ENCODE measurements at regions not wholly inside any gene's neighbourhood (a gene's known extent, or its start where the extent isn't known, plus 50 kb on each side); places are given as distances from the start of the nearest gene placed in this dataset.

- no peak overlapping the region for H3K4me3 ChIP-seq (ENCODE audit: low read depth, low read length, poor library complexity, severe bottlenecking)
Observed at GRCh38 chr10:31677195-31678138, 251.2 kb downstream of the ARHGAP12 start.

GRCh38 chr10:31675726-31676125, 252.9 kb downstream of the ARHGAP12 start:
- Histone ChIP-seq H3K27me3 (ENCODE audit: insufficient read depth, low read length) (no peaks in the 10 kb centered on the region), H3K27ac (ENCODE audit: low read depth, low read length, poor library complexity, severe bottlenecking) (no peak overlapping the region), H3K9me3 (ENCODE audit: low read length) (peaks cover 3% of the 10 kb centered on the region; the same call in 1 of the 2 replicates), H3K4me3 (ENCODE audit: low read depth, low read length, poor library complexity, severe bottlenecking) (no peak overlapping the region), H2AFZ (ENCODE audit: low read length) (no peak overlapping the region), H3K9ac (ENCODE audit: low read length) (no peak overlapping the region), H3K9me2 (ENCODE audit: low read depth, low read length) (no peaks in the 10 kb centered on the region), H3K4me1 (ENCODE audit: insufficient read depth, low read length, severe bottlenecking) (no peaks in the 10 kb centered on the region), H3K36me3 (ENCODE audit: insufficient read depth, low read length) (no peaks in the 10 kb centered on the region), H3K4me2 (ENCODE audit: low read length) (no peak overlapping the region), H3F3A (ENCODE audit: insufficient read depth, low read length) (no peaks in the 10 kb centered on the region), H3K79me2 (ENCODE audit: insufficient read depth, low read length) (no peaks in the 10 kb centered on the region), H4K20me1 (ENCODE audit: insufficient read depth, low read length) (no peaks in the 10 kb centered on the region)
- TF ChIP-seq EZH2 (IDR thresholded peaks at IDR 0.05; ENCODE audit: borderline replicate concordance, low read length), result no peak
- no peak for TF ChIP-seq CTCF (IDR thresholded peaks at IDR 0.05; ENCODE audit: low read length)

More at GRCh38 chr10:31677195-31678138, 251.2 kb downstream of the ARHGAP12 start:
- Histone ChIP-seq H3K9ac (ENCODE audit: low read length) (no peak overlapping the region), H3K27ac (ENCODE audit: low read depth, low read length, poor library complexity, severe bottlenecking) (no peak overlapping the region), H3K9me2 (ENCODE audit: low read depth, low read length) (no peaks in the 10 kb centered on the region), H2AFZ (ENCODE audit: low read length) (no peak overlapping the region), H3K27me3 (ENCODE audit: insufficient read depth, low read length) (no peaks in the 10 kb centered on the region), H3K4me1 (ENCODE audit: insufficient read depth, low read length, severe bottlenecking) (no peaks in the 10 kb centered on the region), H3K4me2 (ENCODE audit: low read length) (no peak overlapping the region), H3K79me2 (ENCODE audit: insufficient read depth, low read length) (no peaks in the 10 kb centered on the region), H3K9me3 (ENCODE audit: low read length) (peaks cover 3% of the 10 kb centered on the region; the same call in 1 of the 2 replicates), H3F3A (ENCODE audit: insufficient read depth, low read length) (no peaks in the 10 kb centered on the region), H4K20me1 (ENCODE audit: insufficient read depth, low read length) (no peaks in the 10 kb centered on the region), H3K36me3 (ENCODE audit: insufficient read depth, low read length) (no peaks in the 10 kb centered on the region)
- no peak for TF ChIP-seq EZH2 (IDR thresholded peaks at IDR 0.05; ENCODE audit: borderline replicate concordance, low read length)
- no peak for TF ChIP-seq CTCF (IDR thresholded peaks at IDR 0.05; ENCODE audit: low read length)

GRCh38 chr10:31669357-31669756, 259.3 kb downstream of the ARHGAP12 start:
- H3K27me3 ChIP-seq (ENCODE audit: insufficient read depth, low read length), result no peaks in the 10 kb centered on the region

More at GRCh38 chr10:31669357-31669756, 259.3 kb downstream of the ARHGAP12 start:
- H2AFZ ChIP-seq (ENCODE audit: low read length), result no peak overlapping the region
- no peaks in the 10 kb centered on the region for H3K9me3 ChIP-seq (ENCODE audit: low read length)
- no peak overlapping the region for H3K9ac ChIP-seq (ENCODE audit: low read length)
- H3K4me1 ChIP-seq (ENCODE audit: insufficient read depth, low read length, severe bottlenecking), result no peaks in the 10 kb centered on the region
- no peak overlapping the region for H3K27ac ChIP-seq (ENCODE audit: low read depth, low read length, poor library complexity, severe bottlenecking)
- H3K9me2 ChIP-seq (ENCODE audit: low read depth, low read length), result no peaks in the 10 kb centered on the region
- H3K4me2 ChIP-seq (ENCODE audit: low read length), result no peak overlapping the region
- no peaks in the 10 kb centered on the region for H4K20me1 ChIP-seq (ENCODE audit: insufficient read depth, low read length)
- no peak for TF ChIP-seq CTCF (IDR thresholded peaks at IDR 0.05; ENCODE audit: low read length)
- no peak for TF ChIP-seq EZH2 (IDR thresholded peaks at IDR 0.05; ENCODE audit: borderline replicate concordance, low read length)
- no peaks in the 10 kb centered on the region for H3F3A ChIP-seq (ENCODE audit: insufficient read depth, low read length)
- H3K36me3 ChIP-seq (ENCODE audit: insufficient read depth, low read length), result no peaks in the 10 kb centered on the region
- H3K79me2 ChIP-seq (ENCODE audit: insufficient read depth, low read length), result no peaks in the 10 kb centered on the region
- no peak overlapping the region for H3K4me3 ChIP-seq (ENCODE audit: low read depth, low read length, poor library complexity, severe bottlenecking)

Data from OCI-LY1 (cell line).